GM06990 (cell line): ENCODE measurements at regions not wholly inside any gene's neighbourhood (a gene's known extent, or its start where the extent isn't known, plus 50 kb on each side); places are given as distances from the start of the nearest gene placed in this dataset.

Experiments used
- DNase-seq: peaks from one replicate; pipeline ENCODE4 v3.0.0-alpha.2; 2011; ENCODE audit not compliant: insufficient read length; ENCODE audit errors: extremely low read depth
- H3K27me3 ChIP-seq: replicated peaks from 2 replicates; pipeline ENCODE4 v1.6.0; 2011; ENCODE audit warnings: low read length; ENCODE audit not compliant: control insufficient read depth, insufficient read depth
- H3K36me3 ChIP-seq: 2 replicates; pipeline ENCODE4 v1.5.1; 2011; ENCODE audit warnings: low read length; ENCODE audit not compliant: control insufficient read depth, insufficient read depth
- H3K4me3 ChIP-seq: replicated peaks from 2 replicates; pipeline ENCODE4 v1.5.1; 2011; ENCODE audit warnings: low read depth, mild to moderate bottlenecking, control low read depth, low read length
- CTCF ChIP-seq: IDR thresholded peaks from 2 replicates; pipeline ENCODE4 v1.5.1; 2011; ENCODE audit warnings: low read length, control low read depth, mild to moderate bottlenecking, inconsistent platforms; ENCODE audit not compliant: insufficient read depth, poor library complexity, severe bottlenecking

DNA sequence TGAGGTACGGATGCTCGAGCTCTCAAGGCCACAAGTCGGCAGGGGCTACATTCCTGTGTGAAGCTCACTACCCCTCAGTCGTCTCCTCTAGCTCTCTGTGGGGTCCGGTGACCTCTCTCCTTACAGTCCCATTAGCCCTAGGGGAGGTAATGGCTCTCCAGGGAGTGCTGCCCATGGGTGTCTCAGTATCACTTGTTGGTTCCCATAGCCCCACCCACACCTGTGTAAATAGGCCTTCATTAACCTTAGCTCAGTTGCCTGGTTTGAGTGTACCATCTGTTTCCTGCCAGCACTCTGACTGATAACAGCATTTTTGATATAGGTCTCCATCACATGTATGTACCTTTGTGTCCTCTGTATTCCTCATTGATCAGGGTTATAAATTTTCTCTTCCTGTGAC lies 133.2 kb upstream of the KCNJ15 start:
- no peak for TF ChIP-seq CTCF
- Histone ChIP-seq H3K27me3 (no peaks in the 10 kb centered on the region), H3K4me3 (no peak overlapping the region), H3K36me3 (no peaks in the 10 kb centered on the region)
- no peak for DNase-seq

- H3K4me3 ChIP-seq, result no peak overlapping the region
- DNase-seq, result peak; percentile 8
- H3K36me3 ChIP-seq, result no peaks in the 10 kb centered on the region
- TF ChIP-seq CTCF, result peak; percentile 82
- no peaks in the 10 kb centered on the region; the same call in 1 of the 2 replicates for H3K27me3 ChIP-seq
These were observed 130.0 kb upstream of the KCNJ15 start for GRCh38 chr21:38126666-38127303.

DNA sequence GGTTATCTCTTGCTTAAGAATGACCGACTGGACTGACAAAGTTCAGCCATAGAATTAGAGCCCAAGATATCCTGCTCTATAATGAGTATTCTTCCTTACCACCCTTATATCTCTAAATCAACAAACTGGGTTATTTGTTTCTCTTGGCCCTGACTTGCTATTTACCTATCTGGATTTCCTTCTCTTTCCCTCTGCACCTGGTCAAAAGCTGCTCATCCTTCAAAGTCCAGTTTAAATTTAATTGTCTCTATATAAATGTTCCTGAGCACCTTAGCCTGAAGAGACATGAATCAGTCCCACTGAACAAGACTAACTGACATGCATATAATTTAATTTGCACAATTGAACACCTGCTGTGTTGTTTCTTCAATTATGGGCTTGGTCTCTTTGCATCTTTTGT lies 127.1 kb upstream of the KCNJ15 start:
- Histone ChIP-seq H3K36me3 (no peaks in the 10 kb centered on the region), H3K4me3 (no peak overlapping the region), H3K27me3 (no peaks in the 10 kb centered on the region; the same call in 1 of the 2 replicates)
- no peak for TF ChIP-seq CTCF
- DNase-seq, result no peak

- no peak for TF ChIP-seq CTCF
- Histone ChIP-seq H3K36me3 (no peaks in the 10 kb centered on the region), H3K4me3 (no peak overlapping the region), H3K27me3 (no peaks in the 10 kb centered on the region; the same call in 1 of the 2 replicates)
- DNase-seq, result no peak
These were observed 123.6 kb upstream of the KCNJ15 start for GRCh38 chr21:38133240-38133639.

- H3K4me3 ChIP-seq, result no peak overlapping the region
- no peak for TF ChIP-seq CTCF
- H3K27me3 ChIP-seq, result no peaks in the 10 kb centered on the region; the same call in 1 of the 2 replicates
- no peak for DNase-seq
- H3K36me3 ChIP-seq, result no peaks in the 10 kb centered on the region
These were observed 122.5 kb upstream of the KCNJ15 start for GRCh38 chr21:38134084-38134873.

DNA sequence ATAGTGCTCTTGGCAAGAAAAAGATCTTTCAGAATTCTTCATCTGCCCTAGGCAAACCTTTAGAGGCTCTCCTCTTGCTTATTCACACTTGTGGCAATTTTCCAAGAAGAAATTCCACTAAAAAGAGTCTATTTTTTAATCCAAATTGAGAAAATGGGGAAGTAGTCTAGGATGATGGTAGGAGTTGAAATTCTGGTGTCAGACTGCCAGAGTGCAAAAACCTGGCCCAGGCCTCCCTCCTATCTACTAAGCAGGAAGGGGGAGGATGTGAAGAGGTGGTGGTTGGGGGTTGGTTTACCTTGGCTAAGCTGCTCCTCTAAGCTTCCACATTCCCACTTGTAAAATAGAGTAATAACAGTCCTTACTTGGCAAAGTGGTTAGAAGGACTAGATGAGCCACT lies 120.6 kb upstream of the KCNJ15 start:
- H3K36me3 ChIP-seq, result no peaks in the 10 kb centered on the region
- TF ChIP-seq CTCF, result no peak
- no peak overlapping the region for H3K4me3 ChIP-seq
- no peaks in the 10 kb centered on the region for H3K27me3 ChIP-seq
- no peak for DNase-seq
